ENCODE measurements at regions not wholly inside any gene's neighbourhood (a gene's known extent, or its start where the extent isn't known, plus 50 kb on each side); places are given as distances from the start of the nearest gene placed in this dataset.
A peak's percentile ranks its signal among the peaks of the same experiment; 100 is the strongest.

GRCh38 chr5:158388021-158388420 lies 529.1 kb upstream of the CLINT1 start:
- no peak for DNase-seq (ENCODE audit: low spot score)

DNA sequence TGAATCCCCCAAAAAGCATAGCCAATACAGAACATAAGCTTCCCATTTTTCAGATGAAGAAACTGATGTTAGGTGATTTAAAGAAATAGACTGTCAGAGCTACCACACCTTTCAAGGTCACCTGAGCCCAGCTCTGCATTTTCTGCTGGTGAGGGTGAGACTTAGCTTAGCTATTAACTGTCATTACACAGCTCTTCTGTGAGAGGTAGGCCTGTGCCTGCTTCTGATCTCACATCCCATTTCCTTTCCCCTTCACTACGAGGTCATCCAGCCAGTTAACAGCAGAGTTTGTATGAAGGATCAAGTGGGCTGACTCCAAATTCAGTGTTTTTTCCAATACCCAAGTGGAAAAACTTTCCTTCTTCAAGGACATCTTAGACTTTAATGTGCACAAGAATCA lies 528.6 kb upstream of the CLINT1 start:
- no peak for DNase-seq (ENCODE audit: low spot score)
- intact Hi-C loops (cut with DNase I): no loop called here

More at GRCh38 chr5:158388021-158388420, 529.1 kb upstream of the CLINT1 start:
- intact Hi-C loops (cut with DNase I): no loop called here

GRCh38 chr5:158385982-158386381 lies 527.0 kb upstream of the CLINT1 start:
- no peak for DNase-seq (ENCODE audit: low spot score)
- intact Hi-C loops (cut with DNase I): no loop called here

DNA sequence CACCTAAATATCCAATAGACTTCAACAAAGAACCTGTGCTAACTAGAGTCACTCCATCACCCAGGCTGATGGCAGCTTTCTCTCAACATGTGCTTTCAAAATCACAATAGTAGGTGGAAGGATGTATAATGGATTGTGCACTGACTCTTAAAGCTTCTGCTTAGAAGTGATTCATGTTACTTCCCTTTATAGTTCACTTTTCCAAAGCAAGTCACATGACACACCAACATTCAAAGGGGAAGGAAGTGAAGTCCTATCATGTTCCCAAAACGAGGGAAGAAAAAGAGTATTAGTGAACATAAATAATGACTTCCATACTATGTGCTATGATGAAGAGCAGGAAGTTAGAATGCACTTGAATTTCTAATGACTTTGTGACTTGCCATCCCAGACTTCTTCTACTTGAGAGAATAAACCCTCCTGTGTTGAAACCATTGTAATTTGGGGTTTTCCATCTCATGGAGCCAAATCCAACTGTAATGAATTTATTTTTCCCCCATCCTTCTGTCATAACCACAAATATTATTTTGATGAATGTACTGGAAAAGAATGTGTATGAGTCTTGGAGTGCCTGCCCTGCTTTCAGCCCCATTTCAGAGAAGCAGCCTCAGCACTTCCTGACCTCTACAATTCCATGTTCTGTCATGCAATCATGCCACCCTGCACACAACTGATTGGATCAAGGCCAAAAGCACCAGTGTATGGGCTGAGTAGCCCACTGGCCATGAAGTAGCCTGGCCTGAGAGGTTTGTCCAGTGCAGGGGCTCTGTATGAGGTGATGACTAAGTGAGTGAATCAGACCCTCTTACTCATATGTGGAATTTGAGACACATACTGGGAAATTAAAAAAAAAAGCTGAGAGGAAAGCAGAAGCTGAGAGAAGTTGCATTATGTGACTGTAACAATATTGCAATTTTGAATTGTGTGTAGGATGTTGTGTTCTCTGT lies 525.9 kb upstream of the CLINT1 start:
- intact Hi-C loops (cut with DNase I): no loop called here
- DNase-seq (ENCODE audit: low spot score): no peak

DNA sequence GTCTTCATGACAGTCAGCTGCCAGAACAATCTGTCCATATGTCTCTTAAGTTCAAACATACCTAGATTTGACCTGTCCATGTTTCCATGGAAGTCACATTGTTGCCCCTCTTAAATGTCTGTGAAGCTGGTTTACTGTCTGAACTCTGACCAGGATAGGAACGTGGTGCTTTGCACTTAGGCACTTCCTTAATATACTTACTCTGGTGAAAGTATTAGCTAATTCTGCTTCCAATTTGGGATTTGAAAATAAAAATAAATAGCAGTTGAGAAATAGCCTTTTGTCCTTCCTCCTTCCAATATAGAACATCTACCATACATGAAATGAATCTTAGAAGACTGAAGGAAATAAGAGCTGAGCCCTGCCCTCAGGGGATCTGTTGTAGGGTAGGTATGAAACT lies 524.5 kb upstream of the CLINT1 start:
- DNase-seq (ENCODE audit: low spot score): no peak
- intact Hi-C loops (cut with DNase I): no loop called here

GRCh38 chr5:158382473-158382872 lies 523.5 kb upstream of the CLINT1 start:
- intact Hi-C loops (cut with DNase I): no loop called here
- peak; percentile 79 for DNase-seq (ENCODE audit: low spot score)

GRCh38 chr5:158381614-158382160 lies 522.7 kb upstream of the CLINT1 start:
- DNase-seq (ENCODE audit: low spot score): no peak
- intact Hi-C loops (cut with DNase I): no loop called here

GRCh38 chr5:158380661-158381060 lies 521.7 kb upstream of the CLINT1 start:
- intact Hi-C loops (cut with DNase I): no loop called here
- no peak for DNase-seq (ENCODE audit: low spot score)

DNA sequence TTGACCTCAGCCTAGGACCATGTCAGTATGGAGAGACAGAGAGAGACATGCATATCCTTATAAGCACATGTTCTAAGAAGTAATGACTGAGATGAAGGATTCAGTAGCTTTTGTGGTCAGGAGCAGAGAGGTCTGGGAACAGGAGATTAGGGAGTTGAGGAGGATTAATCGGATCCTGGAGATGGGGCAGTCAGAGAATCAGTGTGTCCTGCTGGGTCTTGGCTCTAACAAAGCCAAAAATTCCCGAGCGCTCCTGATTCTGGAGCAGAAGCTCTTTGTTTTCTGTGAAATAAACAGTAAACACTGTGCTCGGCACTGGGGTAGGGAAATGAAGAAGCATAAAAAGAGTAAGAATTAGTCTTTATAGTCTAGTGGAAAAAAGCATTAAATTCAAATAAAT lies 520.0 kb upstream of the CLINT1 start:
- intact Hi-C loops (cut with DNase I): no loop called here
- no peak for DNase-seq (ENCODE audit: low spot score)

DNA sequence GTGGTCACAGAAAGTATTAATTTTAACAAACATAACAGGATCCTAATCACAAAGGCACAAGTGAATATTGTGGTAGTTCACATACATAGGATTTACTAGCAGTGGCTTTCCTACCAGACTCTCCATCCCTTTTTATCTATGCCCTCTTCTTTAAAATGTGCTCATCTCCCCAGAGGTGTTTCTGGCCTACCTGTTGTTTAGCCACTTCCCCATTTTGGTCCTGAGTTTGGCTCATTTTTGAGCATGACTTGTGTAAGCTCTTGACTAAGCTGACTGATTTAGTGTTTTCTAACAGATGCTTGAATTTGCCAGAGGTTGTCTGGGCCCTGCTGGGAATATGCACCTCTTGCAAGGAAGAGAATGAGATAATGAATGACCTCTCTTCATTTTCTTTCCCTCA lies 517.7 kb upstream of the CLINT1 start:
- DNase-seq (ENCODE audit: low spot score): no peak
- intact Hi-C loops (cut with DNase I): no loop called here

DNA sequence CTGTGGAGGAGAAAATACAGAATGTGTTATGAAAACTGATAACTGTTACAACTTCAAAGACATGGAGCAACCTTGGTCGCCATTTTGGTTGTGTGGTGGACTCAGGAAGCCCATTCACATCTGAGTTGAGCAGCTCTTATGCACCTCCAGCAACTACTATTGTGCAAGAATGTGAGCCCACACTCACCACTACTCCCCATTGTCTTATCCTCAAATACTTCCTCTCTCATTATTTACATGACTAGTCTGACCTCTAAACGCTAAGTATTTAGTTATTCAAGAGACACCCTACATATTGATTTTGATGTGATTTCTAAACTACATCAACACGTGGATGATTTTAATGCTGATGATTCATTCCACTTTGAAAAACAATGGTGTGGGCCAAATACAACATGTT lies 516.6 kb upstream of the CLINT1 start:
- DNase-seq (ENCODE audit: low spot score): no peak
- intact Hi-C loops (cut with DNase I): no loop called here

DNA sequence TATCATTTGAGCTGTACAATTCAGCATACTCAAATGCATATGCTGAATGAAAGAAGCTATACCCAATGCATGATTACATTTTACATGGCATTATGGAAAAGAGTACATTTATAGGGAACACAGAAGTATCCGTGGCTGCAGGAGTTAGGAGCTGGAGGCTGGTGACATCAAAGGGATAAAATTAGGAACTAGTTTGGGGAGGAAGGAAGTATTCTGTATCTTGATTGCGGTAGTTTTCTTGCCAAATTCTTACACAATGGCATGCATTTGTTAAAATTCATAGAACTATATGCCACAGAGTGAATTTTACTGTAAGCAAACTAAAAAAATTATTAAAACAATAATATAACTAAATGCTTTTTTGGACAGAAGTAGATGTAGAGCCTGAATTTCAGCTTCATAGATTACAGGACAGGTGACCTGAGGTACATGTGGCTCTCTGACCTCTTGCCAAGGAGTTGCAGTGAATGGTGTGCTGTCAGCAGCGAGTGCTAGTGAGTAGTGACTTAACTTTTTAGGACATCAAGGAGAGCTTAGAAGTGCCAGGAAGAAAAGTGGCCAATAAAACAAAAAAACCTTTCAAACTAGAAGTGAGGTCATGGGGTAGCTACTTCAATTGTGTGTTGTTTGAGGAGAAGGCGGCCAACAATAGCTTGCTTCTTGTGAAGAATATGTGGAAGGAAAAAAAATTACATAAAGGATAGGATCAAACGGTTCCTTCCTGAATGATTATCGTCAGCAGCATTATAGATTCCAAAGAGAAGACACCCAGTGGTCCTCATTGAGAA lies 514.9 kb upstream of the CLINT1 start:
- intact Hi-C loops (cut with DNase I): no loop called here
- DNase-seq (ENCODE audit: low spot score): no peak

DNA sequence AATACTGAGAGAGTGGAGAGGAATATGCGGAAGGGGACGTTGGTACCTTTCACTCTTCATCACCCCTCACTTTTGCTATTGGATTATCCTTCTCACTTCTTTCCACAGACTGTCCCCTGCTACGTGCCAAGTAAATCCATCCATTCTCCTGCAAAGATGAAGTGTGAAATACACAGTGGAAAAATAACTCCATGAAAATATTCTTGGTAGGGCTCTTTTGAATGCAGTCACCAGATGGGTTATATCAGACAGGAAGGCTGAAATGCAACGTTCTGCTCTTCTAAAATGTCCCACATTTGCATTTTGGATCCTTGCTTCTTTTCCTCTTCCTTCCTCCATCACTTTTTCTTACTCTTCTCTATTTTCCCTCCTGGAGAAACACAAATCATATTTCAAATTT lies 510.3 kb upstream of the CLINT1 start:
- DNase-seq (ENCODE audit: low spot score): no peak
- intact Hi-C loops (cut with DNase I): no loop called here

- intact Hi-C loops (cut with DNase I): no loop called here
- no peak for DNase-seq (ENCODE audit: low spot score)
Observed at GRCh38 chr5:158368686-158369085, 509.7 kb upstream of the CLINT1 start.

- no peak for DNase-seq (ENCODE audit: low spot score)
- intact Hi-C loops (cut with DNase I): no loop called here
Observed at GRCh38 chr5:158364367-158364766, 505.4 kb upstream of the CLINT1 start.

DNA sequence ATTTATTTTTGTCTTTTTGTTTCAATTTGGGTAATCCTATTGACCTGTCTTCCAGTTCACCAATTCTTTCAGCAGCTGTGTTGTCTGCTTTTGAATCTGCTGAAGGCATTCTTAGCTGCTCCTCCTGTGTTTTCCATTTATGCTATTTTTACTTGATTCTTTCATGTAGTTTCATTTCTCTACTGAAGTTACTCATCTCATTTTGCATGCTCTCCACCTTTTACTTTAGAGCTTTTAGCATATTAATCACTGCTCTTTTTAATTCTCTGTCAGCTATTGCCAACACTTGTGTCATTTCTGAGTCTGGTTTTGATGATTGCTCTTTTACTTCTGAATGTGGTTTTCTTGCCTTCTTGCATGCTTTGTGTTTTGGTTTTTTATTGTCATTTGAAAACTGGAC lies 496.0 kb upstream of the CLINT1 start:
- intact Hi-C loops (cut with DNase I): no loop called here
- DNase-seq (ENCODE audit: low spot score): no peak

GRCh38 chr5:158351485-158352125 lies 492.7 kb upstream of the CLINT1 start:
- intact Hi-C loops (cut with DNase I): no loop called here
- no peak for DNase-seq (ENCODE audit: low spot score)

DNA sequence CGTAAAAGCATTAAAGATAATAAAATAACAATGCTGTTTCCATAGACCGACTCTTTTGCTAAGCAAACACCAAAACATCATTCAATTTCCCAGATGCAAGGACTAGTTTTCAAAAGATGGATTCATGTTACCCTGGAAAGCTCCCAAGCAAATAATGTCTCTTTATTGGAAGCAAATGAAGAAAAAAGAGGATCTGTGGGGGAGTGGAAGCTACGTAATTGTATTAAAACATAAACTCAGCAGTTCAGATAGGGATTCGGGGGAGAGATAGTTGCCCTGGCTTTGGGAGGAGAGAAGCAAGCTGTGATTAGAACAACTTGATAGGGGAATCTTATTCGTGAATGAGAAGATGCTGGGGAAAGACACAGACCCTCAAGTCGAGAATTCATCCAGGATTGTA lies 491.0 kb upstream of the CLINT1 start:
- intact Hi-C loops (cut with DNase I): no loop called here
- no peak for DNase-seq (ENCODE audit: low spot score)

GRCh38 chr5:158344376-158344775 lies 485.4 kb upstream of the CLINT1 start:
- intact Hi-C loops (cut with DNase I): no loop called here
- DNase-seq (ENCODE audit: low spot score): no peak

GRCh38 chr5:158340608-158341007 lies 481.7 kb upstream of the CLINT1 start:
- intact Hi-C loops (cut with DNase I): no loop called here
- no peak for DNase-seq (ENCODE audit: low spot score)

Data from cardiac septum (tissue), 1 donor.